Nephron progenitor cell (in vitro differentiated cells): ENCODE measurements at regions not wholly inside any gene's neighbourhood (a gene's known extent, or its start where the extent isn't known, plus 50 kb on each side); places are given as distances from the start of the nearest gene placed in this dataset.

ENCODE experiments used
- DNase-seq: peaks from one replicate; pipeline ENCODE4 v3.0.0; 2021
- H3K27ac Mint-ChIP-seq: 2 replicates; pipeline ENCODE4 v1.8.0; 2021; ENCODE audit warnings: mild to moderate bottlenecking, moderate library complexity, mixed read lengths
- H3K27me3 Mint-ChIP-seq: 2 replicates; pipeline ENCODE4 v1.8.0; 2021; ENCODE audit warnings: mild to moderate bottlenecking, low read depth, mixed read lengths; ENCODE audit not compliant: poor library complexity
- H3K36me3 Mint-ChIP-seq: 2 replicates; pipeline ENCODE4 v1.8.0; 2021; ENCODE audit warnings: low read depth, mixed read lengths
- H3K4me1 Mint-ChIP-seq: 2 replicates; pipeline ENCODE4 v1.8.0; 2021; ENCODE audit warnings: mixed read lengths
- H3K4me3 Mint-ChIP-seq: 2 replicates; pipeline ENCODE4 v1.8.0; 2021; ENCODE audit warnings: mild to moderate bottlenecking, moderate library complexity, mixed read lengths
- H3K9me3 Mint-ChIP-seq: 2 replicates; pipeline ENCODE4 v1.8.0; 2021; ENCODE audit warnings: mild to moderate bottlenecking, moderate library complexity, mixed read lengths
- CTCF ChIP-seq: fragments of 200-600 bp; sonication (generic); IDR thresholded peaks from 2 replicates; pipeline ENCODE4 v1.5.0; 2021; ENCODE audit warnings: antibody characterized with exemption

DNA sequence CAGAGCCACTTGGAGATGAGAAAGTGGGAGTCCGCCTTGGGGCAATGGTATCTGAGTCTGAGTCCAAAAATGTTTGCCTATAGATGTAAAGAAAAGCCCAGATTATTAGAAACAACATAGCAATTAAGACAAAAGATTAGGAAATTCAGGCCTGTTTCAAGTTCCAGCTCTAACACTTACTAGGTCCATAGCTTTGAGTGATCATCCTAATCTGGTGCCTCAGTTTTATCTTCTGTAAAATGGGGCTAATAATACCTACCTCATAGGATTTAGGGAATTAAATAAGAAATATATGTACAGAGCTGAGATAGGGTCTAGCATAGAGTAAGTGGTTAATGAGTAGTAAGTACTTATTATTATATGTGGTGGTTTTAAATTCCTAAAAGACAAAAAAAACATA, 58.6 kb upstream of the NLK start:
- Mint-ChIP-seq H3K27me3 (peaks cover 15% of the 10 kb centered on the region), H3K4me1 (peaks cover 9% of the 10 kb centered on the region), H3K36me3 (no peaks in the 10 kb centered on the region), H3K27ac (no peak overlapping the region), H3K4me3 (no peak overlapping the region), H3K9me3 (no peaks in the 10 kb centered on the region)
- no peak for DNase-seq
- no peak for TF ChIP-seq CTCF

- H3K4me3 Mint-ChIP-seq, result no peak overlapping the region
- TF ChIP-seq CTCF, result no peak
- peaks cover 18% of the 10 kb centered on the region for H3K27me3 Mint-ChIP-seq
- no peak for DNase-seq
- H3K9me3 Mint-ChIP-seq, result no peaks in the 10 kb centered on the region
- no peaks in the 10 kb centered on the region for H3K36me3 Mint-ChIP-seq
- H3K4me1 Mint-ChIP-seq, result peaks cover 12% of the 10 kb centered on the region
- H3K27ac Mint-ChIP-seq, result no peak overlapping the region
Measured at GRCh38 chr17:27984404-27984803, 58.1 kb upstream of the NLK start.

- Mint-ChIP-seq H3K36me3 (no peaks in the 10 kb centered on the region), H3K4me3 (no peak overlapping the region), H3K27ac (no peak overlapping the region), H3K4me1 (peaks cover 12% of the 10 kb centered on the region), H3K27me3 (peaks cover 18% of the 10 kb centered on the region), H3K9me3 (no peaks in the 10 kb centered on the region)
- DNase-seq, result no peak
- no peak for TF ChIP-seq CTCF
Measured at GRCh38 chr17:27984816-27985215, 57.7 kb upstream of the NLK start.

GRCh38 chr17:27985306-27985705, 57.2 kb upstream of the NLK start:
- TF ChIP-seq CTCF, result no peak
- H3K4me3 Mint-ChIP-seq, result no peak overlapping the region
- peaks cover 12% of the 10 kb centered on the region for H3K4me1 Mint-ChIP-seq
- no peaks in the 10 kb centered on the region for H3K36me3 Mint-ChIP-seq
- H3K27ac Mint-ChIP-seq, result no peak overlapping the region
- peaks cover 17% of the 10 kb centered on the region for H3K27me3 Mint-ChIP-seq
- DNase-seq, result no peak
- H3K9me3 Mint-ChIP-seq, result no peaks in the 10 kb centered on the region

- TF ChIP-seq CTCF, result no peak
- DNase-seq, result no peak
- no peaks in the 10 kb centered on the region for H3K36me3 Mint-ChIP-seq
- H3K4me1 Mint-ChIP-seq, result peaks cover 12% of the 10 kb centered on the region
- no peaks in the 10 kb centered on the region for H3K9me3 Mint-ChIP-seq
- no peak overlapping the region for H3K4me3 Mint-ChIP-seq
- no peak overlapping the region for H3K27ac Mint-ChIP-seq
- H3K27me3 Mint-ChIP-seq, result peaks cover 16% of the 10 kb centered on the region
Measured at GRCh38 chr17:27985736-27986399, 56.6 kb upstream of the NLK start.
